Neural progenitor cell (in vitro differentiated cells): ENCODE measurements at regions not wholly inside any gene's neighbourhood (a gene's known extent, or its start where the extent isn't known, plus 50 kb on each side); places are given as distances from the start of the nearest gene placed in this dataset.
A peak's percentile ranks its signal among the peaks of the same experiment; 100 is the strongest.

ENCODE experiments used
- DNase-seq: peaks from one replicate; pipeline ENCODE4 v3.0.0-alpha.2; 2016; ENCODE audit warnings: low spot score
- H2AFZ ChIP-seq: fragments of 200-600 bp; sonication (generic); replicated peaks from 2 replicates; pipeline ENCODE4 v1.6.1; 2016; ENCODE audit warnings: antibody characterized with exemption
- H3F3A ChIP-seq: fragments of 200-600 bp; sonication (generic); 2 replicates; pipeline ENCODE4 v1.6.1; 2016; ENCODE audit warnings: antibody characterized with exemption, low read depth
- H3K27ac ChIP-seq: fragments of 200-600 bp; sonication (generic); 2 replicates; pipeline ENCODE4 v1.5.1; 2016; ENCODE audit warnings: mild to moderate bottlenecking
- H3K27me3 ChIP-seq: fragments of 200-600 bp; sonication (generic); 2 replicates; pipeline ENCODE4 v1.6.1; 2016; ENCODE audit warnings: mild to moderate bottlenecking, moderate library complexity
- H3K36me3 ChIP-seq: fragments of 200-600 bp; sonication (generic); 2 replicates; pipeline ENCODE4 v1.5.1; 2016
- H3K4me1 ChIP-seq: fragments of 200-600 bp; sonication (generic); 2 replicates; pipeline ENCODE4 v1.6.1; 2016; ENCODE audit warnings: mixed run types
- H3K4me2 ChIP-seq: fragments of 200-600 bp; sonication (generic); 2 replicates; pipeline ENCODE4 v1.6.1; 2016
- H3K4me3 ChIP-seq: fragments of 200-600 bp; sonication (generic); 2 replicates; pipeline ENCODE4 v1.5.1; 2016
- H3K79me2 ChIP-seq: fragments of 200-600 bp; sonication (generic); 2 replicates; pipeline ENCODE4 v1.6.1; 2016; ENCODE audit warnings: low read depth
- H3K9ac ChIP-seq: fragments of 200-600 bp; sonication (generic); 2 replicates; pipeline ENCODE4 v1.6.1; 2016
- H3K9me3 ChIP-seq: fragments of 200-600 bp; sonication (generic); 2 replicates; pipeline ENCODE4 v1.5.1; 2016; ENCODE audit warnings: low read depth
- H4K20me1 ChIP-seq: fragments of 200-600 bp; sonication (generic); 2 replicates; pipeline ENCODE4 v1.6.1; 2016; ENCODE audit warnings: low read depth
- H3K27ac Mint-ChIP-seq: 3 replicates; pipeline ENCODE4 v1.8.0; 2021; ENCODE audit warnings: mixed read lengths
- H3K27me3 Mint-ChIP-seq: 2 replicates; pipeline ENCODE4 v1.8.0; 2022; ENCODE audit warnings: low read depth, mild to moderate bottlenecking, inconsistent platforms, moderate library complexity, mixed read lengths; ENCODE audit not compliant: insufficient read depth
- H3K36me3 Mint-ChIP-seq: 3 replicates; pipeline ENCODE4 v1.8.0; 2021; ENCODE audit warnings: mixed read lengths
- H3K4me1 Mint-ChIP-seq: 3 replicates; pipeline ENCODE4 v1.8.0; 2021; ENCODE audit warnings: mixed read lengths
- H3K4me3 Mint-ChIP-seq: 3 replicates; pipeline ENCODE4 v1.8.0; 2021; ENCODE audit warnings: mild to moderate bottlenecking, moderate library complexity, mixed read lengths
- H3K9me3 Mint-ChIP-seq: 3 replicates; pipeline ENCODE4 v1.8.0; 2020; ENCODE audit warnings: mixed read lengths
- CTCF ChIP-seq: fragments of 200-600 bp; sonication (generic); IDR thresholded peaks from 2 replicates; pipeline ENCODE4 v1.5.1; 2017; ENCODE audit warnings: antibody characterized with exemption, mild to moderate bottlenecking
- EZH2 ChIP-seq: fragments of 200-600 bp; sonication (generic); IDR thresholded peaks from 2 replicates; pipeline ENCODE4 v1.6.1; 2017; ENCODE audit warnings: antibody characterized with exemption, mild to moderate bottlenecking, moderate library complexity
- EZH2phosphoT487 ChIP-seq: fragments of 200-600 bp; sonication (generic); IDR thresholded peaks from 2 replicates; pipeline ENCODE4 v1.6.1; 2017; ENCODE audit warnings: antibody characterized with exemption

- no peaks in the 10 kb centered on the region for H3K36me3 Mint-ChIP-seq
- peaks cover 5% of the 10 kb centered on the region for H3K27me3 Mint-ChIP-seq
- Histone ChIP-seq H3K27ac (no peak overlapping the region), H3K4me3 (no peak overlapping the region), H3K36me3 (no peaks in the 10 kb centered on the region), H3K4me2 (no peak overlapping the region), H3K4me1 (peaks cover 4% of the 10 kb centered on the region), H3K9me3 (no peaks in the 10 kb centered on the region), H3K9ac (no peak overlapping the region), H4K20me1 (no peaks in the 10 kb centered on the region), H2AFZ (no peak overlapping the region), H3F3A (no peaks in the 10 kb centered on the region), H3K79me2 (no peaks in the 10 kb centered on the region), H3K27me3 (no peaks in the 10 kb centered on the region)
- no peak overlapping the region for H3K4me3 Mint-ChIP-seq
- no peaks in the 10 kb centered on the region for H3K9me3 Mint-ChIP-seq
- no peak overlapping the region for H3K27ac Mint-ChIP-seq
- TF ChIP-seq CTCF (peak; percentile 49), EZH2 (no peak)
- H3K4me1 Mint-ChIP-seq, result peaks cover 2% of the 10 kb centered on the region
- no peak for DNase-seq
Observed at GRCh38 chr2:10239561-10239967, 63.1 kb upstream of the HPCAL1 start.

- Histone ChIP-seq H3K36me3 (no peaks in the 10 kb centered on the region), H2AFZ (no peak overlapping the region), H3K4me3 (no peak overlapping the region), H3K4me1 (peaks cover 4% of the 10 kb centered on the region), H3K27me3 (no peaks in the 10 kb centered on the region), H3K79me2 (no peaks in the 10 kb centered on the region), H3K27ac (no peak overlapping the region), H3K4me2 (no peak overlapping the region), H3K9ac (no peak overlapping the region), H4K20me1 (no peaks in the 10 kb centered on the region), H3K9me3 (no peaks in the 10 kb centered on the region), H3F3A (no peaks in the 10 kb centered on the region)
- TF ChIP-seq EZH2phosphoT487, result no peak
- TF ChIP-seq EZH2, result no peak
- no peak for TF ChIP-seq CTCF
- Mint-ChIP-seq H3K4me1 (peaks cover 2% of the 10 kb centered on the region), H3K4me3 (no peak overlapping the region), H3K27me3 (peaks cover 5% of the 10 kb centered on the region), H3K9me3 (no peaks in the 10 kb centered on the region), H3K27ac (no peak overlapping the region), H3K36me3 (no peaks in the 10 kb centered on the region)
- no peak for DNase-seq
Observed at GRCh38 chr2:10240161-10240681, 62.5 kb upstream of the HPCAL1 start.

- H3K4me3 ChIP-seq, result no peak overlapping the region
- H3K36me3 ChIP-seq, result no peaks in the 10 kb centered on the region
- H3K27ac ChIP-seq, result no peak overlapping the region
- no peak overlapping the region for H3K4me2 ChIP-seq
- H3K4me1 ChIP-seq, result peaks cover 4% of the 10 kb centered on the region
- no peaks in the 10 kb centered on the region for H3K36me3 Mint-ChIP-seq
- no peaks in the 10 kb centered on the region for H4K20me1 ChIP-seq
- H2AFZ ChIP-seq, result no peak overlapping the region
- peaks cover 5% of the 10 kb centered on the region for H3K27me3 Mint-ChIP-seq
- no peaks in the 10 kb centered on the region for H3K27me3 ChIP-seq
- H3F3A ChIP-seq, result no peaks in the 10 kb centered on the region
- no peak overlapping the region for H3K4me3 Mint-ChIP-seq
- no peak overlapping the region for H3K9ac ChIP-seq
- H3K79me2 ChIP-seq, result no peaks in the 10 kb centered on the region
- peaks cover 2% of the 10 kb centered on the region for H3K4me1 Mint-ChIP-seq
- no peak overlapping the region for H3K27ac Mint-ChIP-seq
- no peak for TF ChIP-seq CTCF
- no peak for TF ChIP-seq EZH2phosphoT487
- TF ChIP-seq EZH2, result no peak
- DNase-seq, result no peak
- H3K9me3 Mint-ChIP-seq, result no peaks in the 10 kb centered on the region
- H3K9me3 ChIP-seq, result no peaks in the 10 kb centered on the region
Observed at GRCh38 chr2:10240911-10241610, 61.6 kb upstream of the HPCAL1 start.
